Liver (tissue), 8 donors: ENCODE measurements at regions not wholly inside any gene's neighbourhood (a gene's known extent, or its start where the extent isn't known, plus 50 kb on each side); places are given as distances from the start of the nearest gene placed in this dataset.

Source experiments
- DNase-seq: peaks from one replicate; pipeline ENCODE4 v3.0.0-alpha.2; 2017; ENCODE audit warnings: low spot score
- H3K27ac ChIP-seq, 2 donors: one replicate each; pipeline ENCODE4 v1.7.0; 2013; ENCODE audit warnings: inconsistent platforms in 2 of 2, low read length in 2 of 2, control low read depth in 1 of 2, low read depth in 1 of 2, mild to moderate bottlenecking in 1 of 2
- H3K27me3 ChIP-seq, 4 donors: one replicate each; pipeline versions ENCODE4 v1.6.1 to v1.7.0; 2013; ENCODE audit warnings: low read length in 3 of 4, inconsistent platforms in 1 of 4, mild to moderate bottlenecking in 1 of 4, moderate library complexity in 1 of 4; ENCODE audit not compliant: control insufficient read depth in 4 of 4, insufficient read depth in 4 of 4
- H3K36me3 ChIP-seq, 4 donors: one replicate each; pipeline versions ENCODE4 v1.6.1 to v1.7.0; 2013; ENCODE audit warnings: low read length in 3 of 4, mild to moderate bottlenecking in 3 of 4, low read depth in 1 of 4, moderate library complexity in 1 of 4; ENCODE audit not compliant: control insufficient read depth in 4 of 4, insufficient read depth in 3 of 4
- H3K4me1 ChIP-seq, 4 donors: one replicate each; pipeline versions ENCODE4 v1.6.1 to v1.7.0; 2013; ENCODE audit warnings: low read length in 3 of 4, mild to moderate bottlenecking in 3 of 4, moderate library complexity in 1 of 4; ENCODE audit not compliant: control insufficient read depth in 4 of 4, insufficient read depth in 4 of 4
- H3K4me3 ChIP-seq, 3 donors: one replicate each; pipeline versions ENCODE4 v1.6.1 to v1.7.0; 2013; ENCODE audit warnings: low read length in 3 of 3, control low read depth in 1 of 3, low read depth in 1 of 3, mild to moderate bottlenecking in 1 of 3
- H3K9ac ChIP-seq, 2 donors: one replicate each; pipeline ENCODE4 v1.7.0; 2013; ENCODE audit warnings: low read length in 2 of 2, mild to moderate bottlenecking in 2 of 2, moderate library complexity in 2 of 2, control low read depth in 1 of 2, low read depth in 1 of 2
- H3K9me3 ChIP-seq, 4 donors: one replicate each; pipeline versions ENCODE4 v1.6.1 to v1.7.0; 2013; ENCODE audit warnings: low read length in 3 of 4; ENCODE audit not compliant: control insufficient read depth in 4 of 4
- ATF3 ChIP-seq: IDR thresholded peaks from 2 replicates; pipeline ENCODE4 v1.6.1; 2016; ENCODE audit warnings: antibody characterized with exemption
- CTCF ChIP-seq: fragments of 150-350 bp; IDR thresholded peaks from 2 replicates; pipeline ENCODE4 v1.5.1; 2017; ENCODE audit warnings: improper control_type of control experiment, low read depth, low read length; ENCODE audit not compliant: missing input control
- EGR1 ChIP-seq, 2 donors: IDR thresholded peaks; 2 replicates each; pipeline ENCODE4 v1.6.1; 2016 to 2018; ENCODE audit warnings: antibody characterized with exemption in 2 of 2, low read depth in 2 of 2
- FOXA1 ChIP-seq: IDR thresholded peaks from 2 replicates; pipeline ENCODE4 v1.6.1; 2016; ENCODE audit warnings: antibody characterized with exemption
- FOXA2 ChIP-seq: IDR thresholded peaks from 2 replicates; pipeline ENCODE4 v1.6.1; 2016; ENCODE audit warnings: antibody characterized with exemption
- HNF4G ChIP-seq: IDR thresholded peaks from 2 replicates; pipeline ENCODE4 v1.6.1; 2016; ENCODE audit warnings: antibody characterized with exemption
- JUND ChIP-seq, 2 donors: IDR thresholded peaks; 2 replicates each; pipeline ENCODE4 v1.6.1; 2016; ENCODE audit warnings: antibody characterized with exemption in 2 of 2
- MAX ChIP-seq: IDR thresholded peaks from 2 replicates; pipeline ENCODE4 v1.6.1; 2016; ENCODE audit warnings: antibody characterized with exemption
- NR2F2 ChIP-seq: IDR thresholded peaks from 2 replicates; pipeline ENCODE4 v1.6.1; 2016; ENCODE audit warnings: antibody characterized with exemption
- RAD21 ChIP-seq, 2 donors: IDR thresholded peaks; 2 replicates each; pipeline ENCODE4 v1.6.1; 2016; ENCODE audit warnings: antibody characterized with exemption in 2 of 2, mild to moderate bottlenecking in 2 of 2
- REST ChIP-seq: IDR thresholded peaks from 2 replicates; pipeline ENCODE4 v1.6.1; 2016; ENCODE audit warnings: antibody characterized with exemption, mild to moderate bottlenecking
- SP1 ChIP-seq: IDR thresholded peaks from 2 replicates; pipeline ENCODE4 v1.6.1; 2018; ENCODE audit warnings: antibody characterized with exemption, mild to moderate bottlenecking
- TAF1 ChIP-seq: conservative IDR thresholded peaks from 2 replicates; pipeline ENCODE4 v1.6.1; 2016; ENCODE audit warnings: antibody characterized with exemption, mild to moderate bottlenecking
- ZBTB33 ChIP-seq: IDR thresholded peaks from 2 replicates; pipeline ENCODE4 v1.6.1; 2016; ENCODE audit warnings: antibody characterized with exemption
- WGBS: extraction: QIAGEN DNeasy Blood & Tissue Kit; methylation state at CpG from one replicate; pipeline ENCODE4 v1.1.7; 2013; 5-methylcytosine and 5-hydroxymethylcytosine counted together
- donor health status: healthy.
- donor health status: healthy.
- donor health status: healthy.
- donor health status: healthy.
- donor health status: healthy.

GRCh38 chr4:108555701-108556100, 64.7 kb upstream of the RPL34 start:
- WGBS: 59% methylated on average over 1 of the region's 1 CpG

GRCh38 chr4:108547682-108548081, 72.7 kb upstream of the RPL34 start:
- H3K4me1 ChIP-seq: no peaks in the 10 kb centered on the region
- H3K27ac ChIP-seq: no peak overlapping the region
- H3K27me3 ChIP-seq: no peaks in the 10 kb centered on the region
- no peaks in the 10 kb centered on the region for H3K36me3 ChIP-seq
- no peak overlapping the region for H3K4me3 ChIP-seq
- no peak for DNase-seq
- TF ChIP-seq FOXA2 (no peak), NR2F2 (no peak)
- H3K9ac ChIP-seq: no peak overlapping the region
- H3K9me3 ChIP-seq: peaks cover 0 to 9% (median 0%) of the 10 kb centered on the region in 4 donors

More at GRCh38 chr4:108555701-108556100, 64.7 kb upstream of the RPL34 start:
- Histone ChIP-seq H3K27ac (no peak overlapping the region), H3K4me3 (no peak overlapping the region), H3K9me3 (no peaks in the 10 kb centered on the region), H3K36me3 (no peaks in the 10 kb centered on the region), H3K9ac (no peak overlapping the region), H3K4me1 (no peaks in the 10 kb centered on the region), H3K27me3 (peaks cover 0 to 2% (median 0%) of the 10 kb centered on the region in 4 donors)
- TF ChIP-seq TAF1: no peak
- no peak for TF ChIP-seq NR2F2
- TF ChIP-seq SP1: no peak
- DNase-seq: no peak

GRCh38 chr4:108546728-108547127, 73.6 kb upstream of the RPL34 start:
- WGBS: 78% methylated on average over 3 of the region's 3 CpGs
- no peak for DNase-seq
- Histone ChIP-seq H3K27ac (no peak overlapping the region), H3K4me3 (no peak overlapping the region), H3K4me1 (no peaks in the 10 kb centered on the region), H3K27me3 (no peaks in the 10 kb centered on the region), H3K9me3 (peaks cover 0 to 9% (median 0%) of the 10 kb centered on the region in 4 donors), H3K9ac (no peak overlapping the region), H3K36me3 (no peaks in the 10 kb centered on the region)
- TF ChIP-seq ZBTB33: no peak
- no peak for TF ChIP-seq ATF3
- no peak for TF ChIP-seq REST
- TF ChIP-seq HNF4G: no peak
- TF ChIP-seq JUND (IDR thresholded peaks at IDR 0.05): no peak
- TF ChIP-seq SP1: no peak
- TF ChIP-seq EGR1 (IDR thresholded peaks at IDR 0.05; ENCODE audit: low read depth in 2 of 2): no peak
- TF ChIP-seq CTCF: no peak
- TF ChIP-seq FOXA1: no peak
- TF ChIP-seq RAD21 (IDR thresholded peaks at IDR 0.05): no peak
- TF ChIP-seq MAX: no peak
- no peak for TF ChIP-seq FOXA2
- TF ChIP-seq NR2F2: no peak
